ENCODE measurements at regions not wholly inside any gene's neighbourhood (a gene's known extent, or its start where the extent isn't known, plus 50 kb on each side); places are given as distances from the start of the nearest gene placed in this dataset.
"Not testable (repeated sequence)": the region's sequence is repeated elsewhere in the genome, so short reads cannot be mapped to it uniquely, and the experiment has no call there.

DNA sequence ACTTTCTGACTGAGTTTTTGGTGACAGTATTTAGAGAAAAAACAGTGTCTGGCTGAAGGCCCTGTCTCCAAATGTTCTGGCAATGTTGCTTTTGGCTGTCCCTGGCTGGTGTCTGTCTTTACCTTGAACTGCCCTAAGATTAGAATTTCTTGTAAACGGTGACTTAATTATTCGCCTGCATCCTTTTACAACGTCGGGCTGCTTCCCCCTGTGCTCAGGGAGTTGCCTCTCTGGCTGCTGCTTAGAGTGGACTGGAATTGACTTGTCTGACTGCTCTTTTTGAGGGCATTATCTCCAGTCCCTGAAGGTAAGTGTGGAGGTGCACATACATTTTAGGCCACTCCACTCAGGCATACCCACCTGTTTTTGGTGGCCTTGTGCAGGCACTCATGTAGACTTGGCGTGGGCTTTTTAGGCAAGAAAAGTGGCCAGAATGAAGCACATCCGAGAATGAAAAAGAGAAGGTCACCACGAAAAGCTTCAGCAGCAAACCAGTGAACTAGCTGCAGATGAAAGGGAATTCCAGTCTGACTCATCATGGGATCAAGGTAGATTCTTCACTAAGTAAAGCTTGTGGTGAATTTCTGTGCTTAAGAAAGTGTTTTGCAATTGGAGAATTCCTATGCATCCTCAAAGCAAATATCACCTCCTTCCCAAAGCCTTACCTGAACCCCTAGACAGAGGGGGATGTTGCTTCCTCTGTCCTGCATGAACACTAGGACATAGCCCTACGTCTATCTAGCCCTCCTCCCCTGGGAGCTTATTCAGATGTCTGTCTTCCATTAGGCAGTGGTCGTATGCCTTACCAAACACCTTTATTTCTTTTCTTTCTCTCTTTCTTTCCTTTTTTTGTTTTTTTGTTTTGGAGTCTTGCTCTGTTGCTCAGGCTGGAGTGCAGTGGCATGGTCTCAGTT lies 230.3 kb upstream of the TRIB2 start:
- no peak for DNase-seq

DNA sequence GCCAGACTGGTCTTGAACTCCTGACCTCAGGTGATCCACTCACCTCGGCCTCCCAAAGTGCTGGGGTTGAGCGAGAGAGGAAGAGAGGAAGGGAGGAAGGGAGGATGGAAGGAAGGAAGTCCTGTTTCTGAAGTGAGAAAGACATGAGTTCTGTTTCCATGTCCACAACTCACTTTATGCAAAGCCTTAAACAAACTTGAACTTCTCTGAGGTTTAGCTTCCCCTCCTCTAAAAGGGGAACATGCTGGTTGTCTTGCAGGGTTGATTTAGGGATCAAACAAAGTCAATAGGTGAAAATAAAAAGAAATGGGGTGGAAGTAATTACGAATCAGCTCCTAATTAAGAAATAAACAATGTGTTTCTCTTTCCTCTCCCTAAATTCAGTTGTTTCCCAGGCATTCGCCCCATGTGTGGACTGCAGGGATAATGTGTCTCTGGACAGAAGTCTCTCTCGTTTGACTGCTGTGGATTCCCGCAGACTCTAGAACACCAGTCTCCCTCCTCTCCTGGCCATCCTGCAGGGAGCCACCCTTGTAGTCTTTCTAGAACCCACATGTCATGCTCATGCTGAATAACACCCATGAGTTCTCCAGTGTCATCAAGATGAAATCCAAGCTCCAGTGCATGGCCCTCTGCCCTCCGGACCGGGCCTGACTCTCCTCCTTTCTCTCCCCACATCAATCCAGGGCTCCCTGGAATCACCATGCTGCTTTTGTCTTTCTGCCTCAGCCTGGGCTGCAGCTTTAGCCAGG lies 229.3 kb upstream of the TRIB2 start:
- DNase-seq = no peak

DNA sequence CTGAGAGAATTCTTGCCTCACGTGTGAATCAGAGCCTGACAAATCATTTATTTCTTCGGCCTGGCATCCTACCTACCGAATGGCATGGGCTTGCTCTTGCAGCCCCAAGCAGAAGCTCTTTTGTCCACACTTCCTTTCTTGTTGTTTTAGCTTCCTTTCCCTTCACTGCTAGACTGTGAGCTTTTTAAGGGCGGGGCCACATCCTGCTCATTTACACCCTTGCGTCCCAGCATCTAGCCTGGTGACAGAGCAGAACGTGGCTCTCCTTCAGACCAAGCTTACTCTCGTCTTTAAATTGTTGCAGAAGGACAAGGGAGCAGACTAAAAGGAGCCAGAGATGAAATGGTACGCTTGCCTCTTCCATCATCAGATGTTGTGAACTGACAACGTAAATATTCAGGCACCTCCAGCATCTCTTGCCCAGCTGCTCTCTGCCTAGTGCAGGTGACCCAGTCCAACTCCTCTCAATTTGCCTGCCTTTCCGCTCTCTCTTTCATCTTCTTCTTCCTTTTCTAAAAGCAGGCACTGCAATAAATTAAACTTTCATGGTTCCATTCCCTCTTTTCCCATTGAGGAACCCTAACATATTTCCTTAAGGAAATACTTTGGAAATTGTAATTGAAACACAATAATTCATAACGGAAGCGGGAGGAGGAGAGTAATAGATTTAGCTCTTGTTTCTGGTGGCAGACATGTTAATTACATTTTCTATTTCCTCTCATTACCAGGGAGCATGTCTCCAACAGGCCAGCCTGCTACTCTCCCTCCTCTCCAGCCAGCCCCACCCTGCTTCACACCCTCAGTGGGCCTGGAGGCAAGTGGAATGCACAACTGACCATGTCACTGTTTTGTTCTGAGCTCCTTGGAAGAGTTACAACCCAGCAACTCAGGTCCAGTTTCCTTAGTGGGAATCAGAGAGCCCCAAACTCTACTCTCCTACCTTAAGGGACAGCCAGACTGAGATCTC lies 228.1 kb upstream of the TRIB2 start:
- no peak for DNase-seq

DNA sequence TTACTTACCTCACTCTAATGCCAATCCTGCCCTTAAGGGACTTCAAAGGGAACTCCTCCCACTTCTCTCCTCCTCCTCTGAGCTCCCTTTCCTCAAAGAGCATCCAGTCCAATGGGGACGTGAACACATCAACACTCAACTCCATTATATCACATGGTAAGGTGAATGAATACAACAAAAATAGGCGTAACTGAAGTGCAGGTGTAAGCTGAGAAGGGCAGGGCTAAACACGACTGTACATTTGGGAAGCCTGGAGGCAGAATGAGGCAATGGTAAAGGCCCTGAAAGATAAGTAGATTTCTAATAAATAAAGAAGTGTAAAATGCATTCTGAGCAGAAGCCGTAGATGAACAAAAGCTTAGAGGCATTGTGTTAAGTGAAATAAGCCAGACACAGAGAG lies 226.1 kb upstream of the TRIB2 start:
- no peak for DNase-seq

DNA sequence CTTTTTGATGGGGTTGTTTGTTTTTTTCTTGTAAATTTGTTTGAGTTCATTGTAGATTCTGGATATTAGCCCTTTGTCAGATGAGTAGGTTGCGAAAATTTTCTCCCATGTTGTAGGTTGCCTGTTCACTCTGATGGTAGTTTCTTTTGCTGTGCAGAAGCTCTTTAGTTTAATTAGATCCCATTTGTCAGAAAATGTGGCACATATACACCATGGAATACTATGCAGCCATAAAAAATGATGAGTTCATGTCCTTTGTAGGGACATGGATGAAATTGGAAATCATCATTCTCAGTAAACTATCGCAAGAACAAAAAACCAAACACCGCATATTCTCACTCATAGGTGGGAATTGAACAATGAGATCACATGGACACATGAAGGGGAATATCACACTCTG lies 224.4 kb upstream of the TRIB2 start:
- DNase-seq = not testable (repeated sequence)

DNA sequence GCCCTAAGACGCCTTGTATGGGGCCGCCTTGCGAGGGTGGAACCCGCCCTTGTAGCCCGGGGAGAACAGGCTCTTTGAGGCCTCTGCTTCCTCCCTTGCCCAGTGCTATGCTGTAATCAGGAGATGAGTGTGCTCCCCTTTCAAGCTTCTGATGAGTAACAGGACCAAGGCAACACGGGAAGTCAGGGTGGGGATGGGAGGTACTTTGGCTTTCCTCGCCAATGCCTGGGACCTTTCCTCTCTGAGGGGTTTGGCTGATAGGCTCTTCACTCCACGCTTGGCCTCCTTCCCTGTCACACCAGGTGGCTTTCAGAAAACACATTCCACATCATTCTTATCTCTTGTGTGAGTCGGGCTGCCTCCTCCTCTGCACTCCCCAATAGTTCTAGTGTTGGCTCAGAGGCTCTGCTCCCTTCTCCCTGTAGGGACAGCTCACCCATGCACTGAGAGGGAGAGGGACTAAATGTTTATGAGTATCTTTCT lies 223.7 kb upstream of the TRIB2 start:
- no peak for DNase-seq

DNA sequence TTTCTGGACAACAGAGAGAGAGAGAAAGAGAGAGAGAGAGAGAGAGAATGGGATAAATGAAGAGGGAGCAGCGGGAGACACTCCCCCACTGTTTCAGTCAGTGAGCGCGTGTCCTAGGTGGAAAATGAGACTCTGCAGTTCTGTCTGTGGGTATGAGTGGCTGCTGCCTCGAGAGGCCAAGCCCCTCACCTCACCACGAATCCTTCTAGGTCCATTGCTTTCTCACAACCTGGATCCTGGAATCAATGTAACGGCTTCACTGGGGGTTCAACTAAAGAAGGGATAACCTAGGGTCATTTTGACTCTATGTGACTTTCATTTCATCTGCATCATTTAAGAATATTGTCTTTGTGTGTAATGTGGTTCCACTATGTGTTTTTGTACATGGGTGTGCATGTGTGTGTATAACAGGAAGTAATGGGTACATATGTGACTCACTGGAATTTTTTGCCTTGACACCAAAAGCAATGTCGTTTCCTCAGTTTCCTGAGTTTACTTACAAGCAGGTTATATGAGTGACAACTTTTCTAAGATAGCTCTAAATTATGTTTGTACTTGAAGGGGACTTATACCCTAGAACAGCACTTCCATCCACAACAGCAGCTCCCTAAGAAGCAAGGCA lies 221.4 kb upstream of the TRIB2 start:
- DNase-seq = no peak

DNA sequence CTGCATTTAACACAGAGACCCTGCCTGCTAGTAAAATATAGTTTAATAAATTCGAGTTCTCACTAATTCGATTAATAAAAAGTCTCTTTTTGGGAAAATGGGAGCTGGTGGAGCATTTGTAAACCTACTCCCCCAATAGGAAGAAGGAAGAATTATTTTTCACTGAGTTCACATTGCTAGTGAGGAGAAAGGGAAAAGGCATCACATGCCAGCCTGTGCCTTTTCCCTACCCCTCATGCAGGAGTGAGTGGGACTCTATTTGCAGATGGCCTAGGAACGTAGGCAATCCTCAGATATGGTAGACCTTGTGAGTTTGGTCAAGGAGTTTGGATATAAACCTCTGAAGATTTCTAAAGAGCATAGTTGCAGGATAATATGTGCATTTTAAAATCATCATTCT lies 218.4 kb upstream of the TRIB2 start:
- DNase-seq = no peak

DNA sequence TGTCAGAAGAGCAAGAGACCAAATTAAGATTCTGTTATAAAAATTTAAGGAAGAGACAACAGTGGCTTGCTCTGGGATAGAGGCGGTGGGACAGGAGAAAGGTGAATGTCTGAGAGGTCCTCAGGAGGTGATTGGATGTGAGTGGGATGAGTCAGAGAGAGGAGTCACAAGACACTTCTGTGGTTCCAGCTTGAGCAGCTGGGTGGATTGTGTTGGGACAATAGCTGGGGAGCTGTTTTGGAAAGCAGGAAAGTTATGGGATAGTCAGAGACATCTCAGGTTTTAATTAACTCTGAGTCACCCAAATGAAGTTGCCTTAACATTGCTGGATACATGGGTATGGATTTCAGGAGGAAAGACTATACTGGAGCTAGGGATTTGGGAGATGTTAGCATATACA lies 218.0 kb upstream of the TRIB2 start:
- no peak for DNase-seq

DNA sequence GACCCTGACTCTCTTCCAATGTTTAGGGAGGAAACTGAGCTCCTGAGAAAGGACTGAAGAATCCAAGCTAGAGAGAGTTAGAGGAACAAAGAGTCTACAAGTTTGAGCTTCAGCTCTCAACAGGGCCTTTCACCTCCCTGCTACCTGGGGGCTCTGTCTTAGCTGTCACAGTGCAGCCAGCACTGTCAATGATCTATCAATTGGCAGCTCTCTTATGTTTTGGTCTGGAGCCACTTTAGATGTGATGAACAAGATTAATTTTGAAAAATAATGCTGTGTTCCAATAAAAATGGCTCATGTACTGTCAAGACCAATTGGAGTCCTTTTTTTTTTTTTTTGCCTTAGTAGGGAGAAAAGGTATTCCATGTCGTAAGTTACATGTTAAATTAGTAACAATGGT lies 215.8 kb upstream of the TRIB2 start:
- DNase-seq = no peak

DNA sequence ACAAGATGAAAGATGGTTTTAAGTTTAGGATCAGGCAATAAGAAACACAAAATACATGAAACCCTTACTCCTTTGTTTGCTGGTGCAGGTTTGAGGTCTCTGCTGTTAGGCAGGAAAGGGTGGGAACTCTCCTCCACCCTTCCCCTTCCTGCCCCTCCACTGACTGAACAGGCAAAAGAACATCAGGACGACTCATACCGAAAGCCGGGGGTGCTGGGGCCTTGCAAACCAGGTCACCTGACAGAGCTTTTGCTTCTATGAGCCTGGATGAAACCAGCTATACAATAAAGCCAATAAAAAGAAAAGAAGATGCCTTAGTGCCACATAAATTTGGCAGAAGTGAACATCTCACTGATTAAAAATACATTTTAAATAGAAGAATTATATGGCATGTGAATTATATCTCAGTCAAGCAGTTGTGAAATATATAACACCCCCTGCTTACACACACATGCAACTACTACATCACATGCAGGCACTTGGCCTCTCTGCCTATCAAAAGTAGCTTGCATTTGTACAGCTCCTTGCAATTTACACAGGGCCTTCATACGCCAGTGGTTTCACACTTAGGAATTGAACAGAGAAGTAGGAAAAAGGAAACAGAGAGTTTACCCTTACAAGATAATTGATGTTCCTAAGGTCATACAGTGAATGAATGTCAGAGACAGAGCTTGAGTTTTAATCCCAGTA lies 215.1 kb upstream of the TRIB2 start:
- DNase-seq = no peak

DNA sequence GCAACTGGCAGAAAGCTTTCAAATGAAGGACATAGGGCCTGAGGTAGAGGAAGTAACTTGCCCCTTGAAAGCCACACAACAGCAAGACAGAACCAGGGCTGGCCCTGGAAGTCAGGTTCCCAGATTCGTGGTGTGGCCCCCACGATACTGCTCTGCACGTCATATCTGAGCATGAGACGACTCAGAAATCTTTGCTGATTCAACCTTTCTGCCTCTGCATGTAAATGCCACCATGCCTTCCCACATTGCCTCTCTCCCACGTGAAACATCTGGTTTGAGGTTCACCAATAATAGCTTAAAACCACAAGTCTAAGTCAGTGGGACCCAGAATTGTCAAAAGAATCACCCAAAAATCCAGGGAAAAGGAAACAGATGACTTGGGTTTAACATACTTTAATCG lies 214.0 kb upstream of the TRIB2 start:
- no peak for DNase-seq

DNA sequence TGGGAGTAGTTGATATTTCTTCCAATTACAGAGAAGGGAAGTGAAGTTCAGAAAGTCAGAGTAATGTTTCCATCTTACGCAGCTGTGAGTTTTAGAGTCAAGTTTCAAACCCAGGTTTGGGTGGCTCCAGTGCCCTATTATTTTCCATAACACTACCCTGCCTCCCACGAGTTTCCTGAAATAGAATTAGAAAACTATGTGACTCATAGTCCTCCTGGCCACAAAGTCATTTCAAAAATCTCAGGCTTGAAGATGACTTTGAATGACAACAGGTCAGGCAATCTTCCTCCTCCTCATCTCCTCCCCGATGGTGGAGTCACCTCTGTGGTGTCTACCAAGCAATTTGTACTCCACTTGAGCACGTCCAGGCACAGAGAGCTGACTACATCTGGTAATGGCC lies 212.3 kb upstream of the TRIB2 start:
- DNase-seq = no peak

DNA sequence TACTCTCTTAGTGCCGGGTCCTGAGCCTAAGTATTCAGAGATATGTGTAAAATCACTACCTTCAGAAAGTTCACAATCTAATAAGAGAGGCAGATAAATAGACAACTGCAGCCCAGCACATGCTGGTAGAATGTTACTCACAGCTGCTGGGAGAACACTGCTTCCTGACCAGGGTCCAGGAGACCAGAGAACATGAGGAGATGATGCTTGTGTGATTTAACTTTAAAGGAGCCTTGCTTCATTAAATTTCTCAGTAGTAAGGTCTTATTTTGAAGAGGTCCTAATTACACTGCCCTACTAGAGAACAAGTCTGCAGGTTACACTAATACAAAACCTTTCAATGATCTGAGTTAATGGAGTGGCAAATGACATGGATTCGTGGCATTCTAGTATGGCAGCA lies 209.9 kb upstream of the TRIB2 start:
- no peak for DNase-seq

DNA sequence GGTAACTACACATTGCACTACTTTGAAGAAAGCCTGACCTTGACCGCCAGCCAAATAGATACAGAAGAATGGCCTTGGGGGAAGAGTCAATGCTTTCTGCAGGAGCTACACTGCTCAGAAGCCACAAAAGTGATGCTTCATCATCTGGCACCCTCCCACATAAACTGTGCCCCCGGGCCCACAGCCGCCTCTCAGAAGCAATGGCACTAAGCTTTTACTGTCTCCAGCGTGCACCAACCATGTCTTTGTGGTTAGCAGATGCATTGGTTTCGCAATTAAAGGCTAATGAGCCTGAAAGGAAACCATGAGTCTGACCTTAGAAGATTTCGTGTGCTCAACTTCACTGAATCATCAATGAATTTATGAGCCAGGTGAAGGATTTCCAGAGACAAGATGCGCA lies 209.4 kb upstream of the TRIB2 start:
- no peak for DNase-seq

DNA sequence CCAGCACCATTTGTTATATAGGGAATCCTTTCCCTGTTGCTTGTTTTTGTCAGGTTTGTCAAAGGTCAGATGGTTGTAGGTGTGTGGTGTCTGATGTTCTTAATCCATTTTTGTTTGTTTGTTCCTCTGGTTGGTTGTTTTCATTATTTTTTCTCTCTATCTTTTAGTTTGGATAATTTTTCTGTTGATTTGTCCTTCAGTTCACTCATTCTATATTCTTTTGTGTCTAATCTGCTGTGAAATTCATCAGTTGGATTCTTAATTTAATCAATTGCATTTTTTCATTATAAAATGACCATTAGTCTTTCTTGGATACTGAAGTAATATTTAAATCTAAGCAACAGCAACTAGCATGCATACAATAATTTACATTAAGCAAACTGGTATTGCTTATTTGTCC lies 206.7 kb upstream of the TRIB2 start:
- DNase-seq = no peak

DNA sequence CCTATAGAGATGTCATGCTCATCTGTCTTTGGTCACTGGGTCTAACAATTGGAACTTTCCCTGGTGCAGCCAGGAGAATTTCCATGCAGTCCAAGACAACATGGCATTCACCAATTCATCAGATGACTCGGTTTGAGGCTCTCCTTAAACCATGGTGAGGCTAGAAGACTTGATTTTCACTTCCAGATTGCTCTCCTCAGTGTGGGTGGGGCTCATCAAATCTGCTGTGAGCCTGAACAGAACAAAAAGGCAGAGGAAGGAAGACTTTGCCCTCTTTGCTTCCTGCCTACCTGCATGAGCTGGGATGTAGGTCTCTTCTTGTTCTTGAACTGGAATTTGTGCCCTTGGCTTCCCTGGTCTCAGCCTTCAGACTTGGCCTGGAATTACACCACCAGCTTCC lies 203.4 kb upstream of the TRIB2 start:
- DNase-seq = no peak

DNA sequence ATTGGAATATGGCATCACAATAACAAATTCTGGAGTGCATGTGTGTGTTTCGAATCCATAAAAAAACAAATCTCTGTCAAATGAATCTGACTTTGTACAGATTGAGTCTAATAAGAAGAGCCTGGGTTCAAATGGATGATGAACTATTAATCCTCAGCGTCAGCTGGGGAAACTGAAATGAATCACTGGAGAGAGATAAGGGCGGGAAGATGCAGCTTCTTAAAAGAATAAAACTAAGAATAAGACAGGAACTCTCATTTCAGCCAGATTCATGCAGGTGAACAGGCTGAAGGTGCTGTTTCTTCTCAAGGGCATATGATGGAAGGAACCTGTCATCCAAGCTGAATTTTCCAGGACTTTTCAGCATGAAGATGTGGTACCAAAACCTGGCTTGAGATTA lies 202.6 kb upstream of the TRIB2 start:
- no peak for DNase-seq

DNA sequence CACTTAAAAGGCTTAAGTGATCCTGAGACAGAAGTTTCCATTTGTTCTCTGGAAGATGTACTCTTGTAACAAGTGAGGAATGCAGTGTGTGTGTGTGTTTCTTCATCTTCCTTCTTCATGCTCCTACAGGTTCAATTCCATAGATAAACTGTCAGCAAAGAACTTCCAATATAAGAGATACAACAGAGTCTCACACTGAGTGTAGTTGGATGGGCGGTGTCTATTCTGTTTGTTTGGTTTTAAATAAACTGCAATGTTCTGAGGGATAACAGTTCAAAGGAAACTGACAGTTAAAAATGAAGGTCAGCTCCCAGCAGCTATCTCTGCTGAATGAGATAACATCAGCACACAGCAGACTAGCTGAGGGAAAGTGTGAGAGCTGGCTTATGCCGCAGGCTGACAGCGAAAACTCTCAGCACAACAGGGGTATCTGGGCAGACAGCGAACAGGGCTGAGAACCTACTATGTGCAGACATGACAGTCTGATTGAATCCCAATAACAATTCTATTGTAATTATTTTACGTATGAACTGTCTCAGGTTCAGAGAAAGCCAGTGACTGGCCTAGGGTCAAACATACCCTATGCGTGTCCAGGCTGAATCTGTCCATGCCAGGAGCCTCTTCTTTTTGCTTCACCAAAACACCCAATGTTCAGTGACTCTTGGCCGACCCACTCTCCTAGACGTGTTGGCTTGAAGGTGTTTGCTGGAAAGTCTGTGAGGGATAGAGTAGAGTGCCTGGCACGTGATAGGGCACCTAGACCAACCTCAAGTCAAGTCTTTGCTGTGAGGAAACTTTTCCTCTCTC lies 201.9 kb upstream of the TRIB2 start:
- DNase-seq = no peak

DNA sequence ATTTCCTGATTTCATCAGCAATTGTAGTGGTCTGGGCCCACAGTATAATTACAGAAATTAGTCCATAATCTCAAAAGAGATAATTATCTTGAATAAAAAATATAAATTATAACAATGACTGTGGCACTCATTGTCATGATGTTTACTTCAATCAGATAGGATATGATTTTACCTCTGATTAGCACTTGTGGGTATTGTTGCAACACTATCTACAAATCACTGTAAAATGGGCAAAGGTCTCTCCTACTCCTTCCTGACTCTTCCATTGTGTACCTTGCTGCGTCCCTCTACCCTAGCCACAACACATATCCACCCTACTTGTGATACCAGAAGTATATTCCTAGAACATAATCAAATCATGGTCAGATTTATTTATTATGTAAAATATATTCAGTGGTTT lies 200.9 kb upstream of the TRIB2 start:
- DNase-seq = no peak
